Fibroblast of the conjunctiva (primary cell): ENCODE measurements at regions not wholly inside any gene's neighbourhood (a gene's known extent, or its start where the extent isn't known, plus 50 kb on each side); places are given as distances from the start of the nearest gene placed in this dataset.
A peak's percentile ranks its signal among the peaks of the same experiment; 100 is the strongest.

Source experiments
- DNase-seq: peaks from one replicate; pipeline ENCODE4 v3.0.0-alpha.2; 2010; ENCODE audit warnings: low read depth

- no peak for DNase-seq
Observed at GRCh38 chr13:29926098-29926476, 75.7 kb upstream of the UBL3 start.

DNA sequence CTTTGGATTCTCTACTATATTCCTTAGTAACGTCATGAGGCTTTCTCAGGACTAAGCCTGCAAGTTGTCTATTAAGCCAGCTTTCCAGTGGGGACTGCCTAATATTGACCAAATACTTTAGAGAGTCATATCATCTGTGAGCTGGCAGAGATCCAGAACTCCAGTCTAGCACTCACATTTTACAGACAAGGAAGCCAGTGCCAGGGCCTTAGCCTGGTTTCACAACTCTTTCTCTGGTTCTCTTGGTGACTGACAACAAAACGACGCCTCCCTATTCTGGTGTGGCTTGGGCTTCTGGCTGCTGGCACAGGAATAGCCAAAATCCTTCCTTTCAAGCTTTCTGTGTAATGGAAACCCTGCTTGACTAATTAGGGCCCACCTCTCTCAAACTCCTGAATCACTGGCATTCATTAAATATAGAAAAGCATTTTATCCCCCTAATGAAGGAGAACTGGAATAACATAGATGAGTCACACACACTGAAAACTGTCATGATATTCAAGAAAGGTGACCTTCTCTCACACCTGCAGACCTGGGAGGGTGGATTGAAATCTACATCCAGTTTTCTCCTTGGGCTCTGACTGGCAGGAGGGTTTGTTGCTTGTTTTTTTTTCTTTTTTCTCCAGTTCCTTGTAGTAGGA is 75.2 kb upstream of the UBL3 start:
- DNase-seq: peak; percentile 85

DNA sequence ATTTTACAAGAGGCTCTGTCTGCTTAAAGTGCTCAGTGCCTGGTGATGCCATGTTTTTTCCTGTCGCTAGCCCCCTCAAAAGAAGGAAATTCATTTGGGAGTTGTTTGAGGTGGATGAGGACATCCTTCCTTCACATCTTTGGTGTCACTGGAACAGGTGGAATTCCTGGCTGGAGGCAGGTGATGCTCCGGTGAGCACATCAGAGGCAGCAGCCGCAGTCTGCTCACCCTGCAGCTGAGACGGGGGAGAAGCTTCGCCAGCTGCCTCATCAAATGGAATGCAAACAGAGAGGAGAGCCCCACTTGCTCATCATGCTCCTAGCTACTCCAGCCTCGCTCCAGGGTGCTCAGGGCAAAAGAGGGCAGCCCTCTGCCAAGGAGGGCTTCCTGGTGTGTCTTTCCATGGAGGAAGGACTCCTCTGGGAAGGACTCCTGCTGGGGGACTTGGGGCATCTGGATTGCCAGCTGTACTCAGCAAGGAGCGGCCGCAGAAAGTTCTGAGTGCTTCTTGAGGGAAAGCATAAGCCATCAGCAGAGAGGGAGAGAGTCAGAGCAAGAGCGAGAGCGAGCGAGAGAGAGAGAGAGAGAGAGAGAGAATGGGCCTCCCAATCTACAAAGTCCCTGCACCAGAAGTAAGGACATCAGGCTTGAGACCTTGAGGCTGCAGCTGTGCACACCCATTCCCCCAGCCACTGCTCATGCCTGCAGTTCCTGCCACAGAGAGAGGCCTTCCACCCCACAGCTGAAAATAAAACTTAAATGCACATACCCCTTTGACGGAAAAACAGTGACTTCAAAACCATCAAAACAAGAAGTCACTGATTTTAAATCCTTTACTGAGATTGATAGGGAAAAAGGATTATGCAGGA is 74.3 kb upstream of the UBL3 start:
- no peak for DNase-seq

DNA sequence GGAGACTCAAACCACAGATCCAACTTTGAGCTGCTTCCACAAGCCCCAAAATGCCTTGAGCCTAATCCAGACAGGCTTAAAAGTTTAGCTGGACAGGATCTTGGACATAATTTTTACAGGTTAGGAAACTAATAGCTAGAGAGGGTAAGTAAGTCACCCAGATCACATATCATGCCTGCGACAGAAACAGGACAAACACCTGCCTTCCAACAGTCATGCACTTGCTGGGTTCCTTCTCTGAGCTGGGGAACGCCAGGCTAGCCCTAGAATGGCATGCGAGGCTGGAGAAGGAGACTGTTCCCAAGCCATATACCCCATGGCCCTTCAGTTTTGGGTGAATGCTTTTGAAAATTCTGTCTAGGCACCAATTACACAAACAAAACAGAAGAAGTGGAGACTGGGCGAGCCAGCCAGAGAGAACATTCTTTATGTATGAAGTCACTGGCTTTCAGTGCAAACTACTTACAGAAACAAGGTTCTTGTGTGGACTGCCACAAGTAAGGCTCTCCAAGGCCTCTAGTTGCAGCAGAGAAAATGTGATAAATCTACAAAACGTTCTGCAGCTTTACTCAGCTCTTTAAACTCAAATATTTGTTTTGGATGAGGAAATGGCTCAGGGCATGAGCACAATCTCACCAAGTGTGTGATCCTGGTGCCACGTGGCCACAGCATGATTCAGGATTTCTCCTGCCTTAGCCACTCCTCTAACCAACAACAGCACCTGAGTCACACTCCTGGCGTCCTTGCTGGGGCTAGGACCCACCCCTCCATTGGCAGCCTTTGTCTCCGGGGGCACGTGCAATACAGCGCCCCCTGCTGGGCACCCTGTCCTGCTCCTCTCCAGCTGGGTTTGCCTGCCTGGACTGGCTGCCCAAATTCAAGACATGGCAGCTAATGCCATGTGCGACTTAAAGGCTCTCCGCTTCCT is 73.4 kb upstream of the UBL3 start:
- DNase-seq: peak; percentile 94

DNA sequence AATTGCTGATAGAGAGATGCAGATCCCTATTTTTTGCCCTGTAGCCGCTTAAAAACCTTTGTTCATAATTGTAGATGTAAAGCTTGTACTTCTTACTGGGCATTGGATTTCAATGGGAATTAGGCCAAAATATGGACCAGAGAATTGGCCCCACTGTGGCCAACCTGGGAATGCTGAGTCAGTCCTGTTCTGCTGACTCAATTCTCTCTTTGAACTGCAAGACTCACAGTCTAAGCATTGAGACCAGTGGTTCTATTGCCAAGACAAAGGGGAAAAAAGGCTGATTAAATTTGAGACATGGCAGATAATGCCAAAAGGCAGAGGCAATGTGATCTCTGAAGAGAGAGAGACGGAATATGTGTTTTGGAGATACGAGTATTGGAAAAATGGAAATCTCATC is 72.5 kb upstream of the UBL3 start:
- DNase-seq: no peak

DNA sequence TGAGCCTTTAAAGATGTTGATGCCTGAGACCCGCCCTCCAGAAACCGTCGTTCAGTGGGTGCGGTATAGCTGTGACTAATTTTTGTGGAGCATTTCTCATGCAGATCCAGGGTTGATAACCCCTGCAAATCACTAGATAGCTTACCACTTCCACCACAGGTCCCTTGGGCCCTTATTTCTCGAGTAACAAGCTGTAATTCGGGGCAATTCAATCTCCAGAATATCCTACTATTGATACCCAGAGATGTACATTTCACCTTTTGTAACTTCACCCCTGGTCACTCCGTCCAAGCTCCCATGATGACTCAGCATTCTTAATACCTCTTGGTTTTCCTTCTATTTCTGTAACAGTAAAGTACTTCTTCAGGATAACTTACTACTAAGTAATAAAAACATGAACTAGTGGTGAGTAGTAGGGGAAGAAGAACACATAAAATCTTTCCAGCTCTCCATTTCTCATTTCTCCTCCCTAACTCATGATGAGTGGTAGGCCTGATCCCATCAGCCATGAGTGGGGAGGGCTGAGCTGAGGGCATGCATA is 71.9 kb upstream of the UBL3 start:
- DNase-seq: no peak

- DNase-seq: no peak
Observed at GRCh38 chr13:29921542-29921941, 71.1 kb upstream of the UBL3 start.

- DNase-seq: no peak
Observed at GRCh38 chr13:29920025-29920643, 69.7 kb upstream of the UBL3 start.

DNA sequence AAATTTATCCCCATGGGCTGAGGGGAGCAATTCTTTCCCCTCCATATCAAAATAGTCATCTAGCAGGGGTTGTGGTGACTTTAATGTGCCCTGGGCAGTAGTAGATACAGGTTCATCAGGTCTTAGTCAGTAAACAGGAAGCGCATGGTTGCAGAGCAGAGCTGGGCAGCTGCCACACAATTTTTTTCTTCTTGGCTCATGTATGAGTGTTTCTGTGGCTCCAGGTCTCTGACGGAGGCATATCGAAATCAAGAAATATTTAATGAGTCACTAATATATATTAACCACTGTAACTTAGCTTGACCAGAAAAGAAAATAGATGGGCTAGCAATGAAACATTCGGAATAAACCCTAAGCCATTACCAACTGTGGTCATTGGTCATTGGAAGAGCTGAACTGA is 68.4 kb upstream of the UBL3 start:
- no peak for DNase-seq

DNA sequence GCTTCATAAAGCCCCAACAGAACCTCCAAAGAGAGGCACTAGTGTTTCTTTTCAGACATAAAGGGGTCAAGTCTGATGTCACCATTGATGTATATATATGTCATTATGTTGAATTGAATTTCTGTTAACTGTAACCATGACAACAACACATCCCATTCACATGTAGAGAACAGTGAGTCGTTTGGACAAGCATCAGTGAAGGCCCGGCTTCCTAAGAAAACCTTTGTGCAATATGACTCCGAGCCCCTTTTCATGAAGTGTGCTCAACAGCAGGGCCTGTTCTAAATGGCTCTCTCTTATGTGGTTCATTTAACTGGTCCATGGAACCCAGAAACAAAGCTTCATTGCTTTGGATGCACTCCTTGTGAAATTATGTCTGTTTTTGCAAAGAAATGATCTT is 67.2 kb upstream of the UBL3 start:
- no peak for DNase-seq

- no peak for DNase-seq
Observed at GRCh38 chr13:29914581-29914980, 64.2 kb upstream of the UBL3 start.

- no peak for DNase-seq
Observed at GRCh38 chr13:29911781-29912418, 61.5 kb upstream of the UBL3 start.

DNA sequence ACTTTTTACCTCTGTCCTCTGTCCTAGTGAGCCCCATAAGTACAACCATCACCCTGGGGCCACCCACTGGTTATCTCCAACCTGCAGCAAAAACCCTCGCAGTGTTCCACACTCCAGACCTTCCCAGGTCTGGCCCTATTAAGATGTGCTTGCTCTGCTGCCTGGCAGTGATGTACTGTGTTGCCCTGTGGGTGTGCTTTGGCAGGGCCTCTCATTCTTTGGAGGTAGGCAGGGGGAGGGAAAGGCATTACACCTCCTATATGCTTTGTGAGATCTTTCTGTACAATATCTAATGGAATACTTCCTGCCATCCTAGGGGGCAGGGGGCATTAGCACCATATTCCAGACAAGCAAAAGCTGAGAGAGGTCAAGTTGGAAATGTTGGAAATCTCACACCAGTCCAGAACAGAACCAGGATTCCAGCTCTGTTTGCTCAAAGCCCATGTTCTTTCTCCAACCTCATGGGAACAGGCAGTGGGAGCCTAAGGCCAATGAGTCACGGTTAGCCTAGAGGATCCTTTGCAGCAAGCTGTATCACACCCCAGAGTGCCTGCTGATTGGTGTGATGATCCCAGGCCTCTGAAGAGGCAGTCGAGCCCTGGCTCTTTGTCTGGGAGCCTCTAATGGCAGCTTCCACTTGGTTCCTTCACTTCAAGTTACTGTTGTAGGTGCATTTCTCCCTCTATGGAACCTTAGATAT is 59.7 kb upstream of the UBL3 start:
- no peak for DNase-seq

- no peak for DNase-seq
Observed at GRCh38 chr13:29909081-29909730, 58.8 kb upstream of the UBL3 start.

DNA sequence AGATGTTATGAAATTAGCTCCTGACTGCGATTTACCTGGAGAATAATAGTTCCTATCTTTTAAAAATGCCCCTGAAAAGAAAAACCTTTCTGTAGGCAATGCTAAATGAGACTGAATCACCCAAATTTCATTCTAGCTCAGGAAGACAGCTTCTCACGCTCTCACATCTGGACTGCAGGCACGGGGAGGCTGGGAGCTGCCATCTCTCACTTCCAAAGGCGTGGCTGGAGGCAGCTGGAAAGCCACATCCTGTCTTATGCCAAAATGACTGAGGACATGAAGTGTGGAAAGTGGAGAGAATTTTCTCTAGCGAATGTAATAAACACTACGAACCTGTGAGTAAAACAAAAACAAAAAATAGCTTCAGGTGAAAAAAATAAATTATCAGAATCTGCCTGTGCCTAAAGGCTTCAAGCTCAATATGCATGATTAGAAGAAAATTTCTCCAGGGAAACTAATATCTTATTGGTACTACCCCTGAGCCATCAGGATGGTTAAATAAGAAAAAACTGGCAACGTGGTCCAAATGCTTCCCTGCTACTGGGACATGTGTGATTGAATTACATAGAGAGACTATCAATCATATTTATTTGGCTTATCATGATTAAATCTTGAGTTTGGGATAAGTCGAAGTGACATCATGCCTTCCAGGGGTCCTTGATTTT is 58.1 kb upstream of the UBL3 start:
- no peak for DNase-seq

- no peak for DNase-seq
Observed at GRCh38 chr13:29907670-29908069, 57.3 kb upstream of the UBL3 start.

- no peak for DNase-seq
Observed at GRCh38 chr13:29906432-29907011, 56.1 kb upstream of the UBL3 start.

- no peak for DNase-seq
Observed at GRCh38 chr13:29905845-29906244, 55.4 kb upstream of the UBL3 start.

GRCh38 chr13:29903996-29904395 is 53.6 kb upstream of the UBL3 start:
- no peak for DNase-seq
